AG09309 (cell line): ENCODE measurements at regions not wholly inside any gene's neighbourhood (a gene's known extent, or its start where the extent isn't known, plus 50 kb on each side); places are given as distances from the start of the nearest gene placed in this dataset.

Source experiments
- DNase-seq: peaks from one replicate; pipeline ENCODE4 v3.0.0-alpha.2; 2010; ENCODE audit warnings: low read depth
- H3K4me3 ChIP-seq: 2 replicates; pipeline ENCODE4 v1.5.1; 2011; ENCODE audit warnings: mild to moderate bottlenecking, low read depth, low read length, moderate library complexity; ENCODE audit not compliant: control insufficient read depth
- CTCF ChIP-seq: IDR thresholded peaks from 2 replicates; pipeline ENCODE4 v1.5.1; 2011; ENCODE audit warnings: mild to moderate bottlenecking, low read depth, low read length, inconsistent platforms; ENCODE audit not compliant: insufficient read depth, control insufficient read depth; ENCODE audit errors: missing control alignments

- no peak for TF ChIP-seq CTCF
- no peak overlapping the region for H3K4me3 ChIP-seq
- no peak for DNase-seq
Observed at GRCh38 chr12:77319166-77319565, 253.8 kb upstream of the E2F7 start.

- H3K4me3 ChIP-seq, result no peak overlapping the region
- DNase-seq, result no peak
- no peak for TF ChIP-seq CTCF
Observed at GRCh38 chr12:77315407-77315806, 250.0 kb upstream of the E2F7 start.

DNA sequence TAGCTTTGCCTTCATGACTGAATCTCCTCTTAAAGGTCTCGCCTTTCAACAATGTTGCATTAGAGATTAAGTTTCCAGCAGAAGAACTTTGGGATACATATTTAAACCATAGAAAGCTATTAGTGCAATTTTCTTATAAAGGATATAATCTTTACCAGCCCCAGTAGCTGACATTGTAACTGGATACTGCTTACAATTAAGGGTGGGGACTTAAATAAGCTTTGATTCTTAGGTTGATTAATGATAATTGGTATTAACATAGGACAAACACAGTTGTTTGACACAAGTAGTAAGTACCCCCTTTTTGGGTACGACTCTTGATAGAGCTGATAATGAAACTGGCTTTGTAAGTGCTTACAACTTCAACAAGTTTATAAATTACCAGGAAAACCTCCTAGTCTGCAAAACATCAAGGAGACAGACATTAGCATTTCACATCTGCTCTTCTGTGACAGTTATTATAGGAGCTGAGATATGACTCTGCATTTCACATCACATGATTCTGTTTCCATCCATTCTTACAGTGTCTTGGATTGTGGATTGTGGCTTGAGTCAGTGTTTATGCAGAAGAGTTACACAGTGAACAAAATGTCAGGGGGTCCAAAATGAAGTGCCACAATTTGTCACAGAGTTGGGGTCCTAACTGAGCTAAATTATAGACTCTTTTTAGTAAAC, 249.1 kb upstream of the E2F7 start:
- H3K4me3 ChIP-seq, result no peak overlapping the region
- DNase-seq, result no peak
- TF ChIP-seq CTCF, result no peak

- DNase-seq, result no peak
- no peak for TF ChIP-seq CTCF
- no peak overlapping the region for H3K4me3 ChIP-seq
Observed at GRCh38 chr12:77308056-77308455, 242.7 kb upstream of the E2F7 start.

- DNase-seq, result no peak
- no peak overlapping the region for H3K4me3 ChIP-seq
- TF ChIP-seq CTCF, result no peak
Observed at GRCh38 chr12:77300811-77301210, 235.4 kb upstream of the E2F7 start.

GRCh38 chr12:77299910-77300669, 234.7 kb upstream of the E2F7 start:
- H3K4me3 ChIP-seq, result no peak overlapping the region
- peak; percentile 46 for DNase-seq
- no peak for TF ChIP-seq CTCF
